ENCODE measurements at regions not wholly inside any gene's neighbourhood (a gene's known extent, or its start where the extent isn't known, plus 50 kb on each side); places are given as distances from the start of the nearest gene placed in this dataset.

GRCh38 chr2:366706-367105 lies 78.8 kb upstream of the ALKAL2 start:
- no peak overlapping the region for H3K4me3 ChIP-seq (ENCODE audit: low read depth, low read length)
- DNase-seq (ENCODE audit: low read depth) = no peak
- no peak for TF ChIP-seq CTCF (IDR thresholded peaks at IDR 0.05; ENCODE audit: low read depth, low read length, missing control alignments)

DNA sequence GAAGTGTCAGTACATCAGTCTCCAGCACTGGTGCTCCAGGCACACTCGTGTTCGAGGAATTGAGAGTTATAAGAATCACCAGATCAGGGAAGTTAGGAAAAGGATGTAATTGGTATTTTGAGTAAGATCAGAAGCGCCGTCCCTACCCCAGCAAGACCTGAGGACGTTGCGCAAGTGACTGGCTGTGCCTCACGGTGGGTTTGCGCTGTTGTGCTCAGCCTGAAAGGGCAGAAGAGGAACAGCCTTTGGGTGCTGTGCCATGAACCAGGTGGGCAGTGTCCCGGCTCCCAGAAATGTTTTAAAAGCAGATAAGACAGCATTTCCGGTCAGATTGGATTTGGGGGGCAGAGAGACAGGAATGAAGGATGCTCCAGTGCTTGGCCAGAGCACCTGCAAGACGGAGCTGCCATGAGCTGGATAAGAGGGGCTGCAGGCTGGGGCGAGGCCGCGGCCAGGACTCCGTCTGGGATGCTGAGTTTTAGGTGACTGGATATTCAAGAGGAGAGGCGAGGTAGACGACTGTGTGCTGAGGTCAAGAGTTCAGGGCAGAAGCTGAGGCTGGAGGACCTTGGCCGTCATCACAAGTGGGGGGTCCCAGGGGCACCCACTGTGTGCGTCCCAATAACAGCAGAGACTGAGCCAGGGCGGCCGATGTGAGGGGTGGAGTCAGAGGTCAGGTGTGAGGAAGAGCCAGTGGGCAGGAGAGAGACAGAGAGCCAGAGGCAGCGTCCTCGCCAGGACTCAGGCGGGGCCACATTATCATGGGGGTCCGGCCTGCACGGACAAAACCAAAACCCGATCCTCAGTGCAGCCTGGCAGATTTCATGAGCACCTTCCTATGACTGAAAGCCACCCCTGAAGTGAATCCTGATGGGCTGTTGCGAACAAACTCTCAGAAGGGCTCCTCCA lies 77.7 kb upstream of the ALKAL2 start:
- no peak overlapping the region for H3K4me3 ChIP-seq (ENCODE audit: low read depth, low read length)
- no peak for TF ChIP-seq CTCF (IDR thresholded peaks at IDR 0.05; ENCODE audit: low read depth, low read length, missing control alignments)
- no peak for DNase-seq (ENCODE audit: low read depth)

DNA sequence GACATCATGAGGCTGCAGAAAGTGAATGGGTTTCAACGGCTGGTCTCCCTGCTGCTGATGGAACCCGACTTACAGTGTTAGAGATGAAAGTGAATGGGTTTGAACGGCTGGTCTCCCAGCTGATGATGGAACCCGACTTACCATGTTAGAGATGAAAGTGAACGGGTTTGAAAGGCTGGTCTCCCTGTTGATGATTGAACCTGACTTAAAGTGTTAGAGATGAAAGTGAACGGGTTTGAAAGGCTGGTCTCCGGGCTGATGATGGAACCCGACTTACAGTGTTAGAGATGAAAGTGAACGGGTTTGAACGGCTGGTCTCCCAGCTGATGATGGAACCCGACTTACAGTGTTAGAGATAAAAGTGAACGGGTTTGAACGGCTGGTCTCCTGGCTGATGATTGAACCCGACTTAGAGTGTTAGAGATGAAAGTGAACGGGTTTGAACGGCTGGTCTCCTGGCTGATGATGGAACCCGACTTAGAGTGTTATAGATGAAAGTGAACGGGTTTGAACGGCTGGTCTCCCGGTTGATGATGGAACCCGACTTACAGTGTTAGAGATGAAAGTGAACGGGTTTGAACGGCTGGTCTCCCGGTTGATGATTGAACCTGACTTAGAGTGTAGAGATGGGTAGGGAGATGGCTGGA lies 76.1 kb upstream of the ALKAL2 start:
- no peak for DNase-seq (ENCODE audit: low read depth)
- no peak overlapping the region for H3K4me3 ChIP-seq (ENCODE audit: low read depth, low read length)
- TF ChIP-seq CTCF (IDR thresholded peaks at IDR 0.05; ENCODE audit: low read depth, low read length, missing control alignments) = no peak

GRCh38 chr2:362924-363323 lies 75.0 kb upstream of the ALKAL2 start:
- TF ChIP-seq CTCF (IDR thresholded peaks at IDR 0.05; ENCODE audit: low read depth, low read length, missing control alignments) = no peak
- H3K4me3 ChIP-seq (ENCODE audit: low read depth, low read length) = no peak overlapping the region
- DNase-seq (ENCODE audit: low read depth) = no peak

DNA sequence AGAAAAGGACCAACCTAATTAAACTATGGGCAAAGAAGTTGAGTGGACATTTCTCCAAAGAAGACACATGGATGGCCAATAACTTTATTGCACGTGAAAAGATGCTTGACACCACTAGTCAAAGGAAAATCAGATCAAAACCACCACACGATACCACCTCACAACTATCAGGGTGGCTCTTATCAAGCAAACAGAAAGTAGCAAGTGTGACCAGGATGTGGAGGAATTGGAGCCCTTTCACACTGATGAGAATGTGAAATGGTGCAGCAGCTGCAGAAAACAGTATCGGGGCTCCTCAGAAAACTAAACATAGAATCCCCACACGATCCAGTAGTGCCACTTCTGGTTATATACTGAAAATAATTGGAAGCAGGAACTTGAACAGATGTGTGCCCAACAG lies 72.2 kb upstream of the ALKAL2 start:
- H3K4me3 ChIP-seq (ENCODE audit: low read depth, low read length) = no peak overlapping the region
- DNase-seq (ENCODE audit: low read depth) = no peak
- no peak for TF ChIP-seq CTCF (IDR thresholded peaks at IDR 0.05; ENCODE audit: low read depth, low read length, missing control alignments)

GRCh38 chr2:359047-359446 lies 71.2 kb upstream of the ALKAL2 start:
- TF ChIP-seq CTCF (IDR thresholded peaks at IDR 0.05; ENCODE audit: low read depth, low read length, missing control alignments) = no peak
- H3K4me3 ChIP-seq (ENCODE audit: low read depth, low read length) = no peak overlapping the region
- DNase-seq (ENCODE audit: low read depth) = no peak

Data from GM12864 (cell line).